ENCODE measurements at regions not wholly inside any gene's neighbourhood (a gene's known extent, or its start where the extent isn't known, plus 50 kb on each side); places are given as distances from the start of the nearest gene placed in this dataset.
"Not testable (repeated sequence)": the region's sequence is repeated elsewhere in the genome, so short reads cannot be mapped to it uniquely, and the experiment has no call there.

DNA sequence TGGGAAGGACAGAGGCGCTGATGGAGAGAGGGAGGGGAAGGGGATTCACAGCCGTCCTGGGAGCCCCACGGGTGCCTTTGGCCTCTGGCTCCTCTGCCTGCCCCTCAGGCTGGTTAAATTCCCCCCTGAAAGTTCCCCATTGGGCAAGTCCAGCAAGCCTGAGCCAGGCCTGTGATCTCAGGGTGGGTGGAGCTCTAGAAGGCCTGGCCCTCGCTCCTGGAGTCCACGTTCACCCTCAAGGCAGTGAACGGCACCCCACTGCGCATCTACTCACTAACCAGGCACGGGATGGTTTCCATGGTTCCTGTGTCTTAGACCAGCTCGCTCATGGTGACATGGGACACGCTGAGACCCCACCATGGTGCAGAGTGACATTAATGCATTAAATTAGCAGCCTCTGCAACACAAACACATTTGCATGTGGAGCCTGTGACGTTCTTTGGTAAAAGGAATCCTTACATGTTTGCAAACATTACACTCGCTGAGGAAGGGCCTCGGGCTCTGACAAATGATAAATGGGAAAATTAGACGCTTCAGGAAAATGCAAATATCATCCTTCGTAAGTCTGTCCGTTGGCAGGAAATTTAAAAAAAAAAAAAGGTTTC lies 452.7 kb downstream of the PREX1 start:
- TF ChIP-seq, protein P1, sequence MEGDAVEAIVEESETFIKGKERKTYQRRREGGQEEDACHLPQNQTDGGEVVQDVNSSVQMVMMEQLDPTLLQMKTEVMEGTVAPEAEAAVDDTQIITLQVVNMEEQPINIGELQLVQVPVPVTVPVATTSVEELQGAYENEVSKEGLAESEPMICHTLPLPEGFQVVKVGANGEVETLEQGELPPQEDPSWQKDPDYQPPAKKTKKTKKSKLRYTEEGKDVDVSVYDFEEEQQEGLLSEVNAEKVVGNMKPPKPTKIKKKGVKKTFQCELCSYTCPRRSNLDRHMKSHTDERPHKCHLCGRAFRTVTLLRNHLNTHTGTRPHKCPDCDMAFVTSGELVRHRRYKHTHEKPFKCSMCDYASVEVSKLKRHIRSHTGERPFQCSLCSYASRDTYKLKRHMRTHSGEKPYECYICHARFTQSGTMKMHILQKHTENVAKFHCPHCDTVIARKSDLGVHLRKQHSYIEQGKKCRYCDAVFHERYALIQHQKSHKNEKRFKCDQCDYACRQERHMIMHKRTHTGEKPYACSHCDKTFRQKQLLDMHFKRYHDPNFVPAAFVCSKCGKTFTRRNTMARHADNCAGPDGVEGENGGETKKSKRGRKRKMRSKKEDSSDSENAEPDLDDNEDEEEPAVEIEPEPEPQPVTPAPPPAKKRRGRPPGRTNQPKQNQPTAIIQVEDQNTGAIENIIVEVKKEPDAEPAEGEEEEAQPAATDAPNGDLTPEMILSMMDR (IDR thresholded peaks at IDR 0.05; ENCODE audit: low read depth, low read length), result no peak
- Histone ChIP-seq H3K36me3 (no peaks in the 10 kb centered on the region), H3K4me3 (ENCODE audit: low read depth, low read length) (no peak overlapping the region), H3K27ac (no peak overlapping the region), H3K27me3 (ENCODE audit: insufficient read depth, low read depth, severe bottlenecking) (no peaks in the 10 kb centered on the region), H3K9me3 (ENCODE audit: severe bottlenecking) (no peaks in the 10 kb centered on the region)
- no peak for DNase-seq

DNA sequence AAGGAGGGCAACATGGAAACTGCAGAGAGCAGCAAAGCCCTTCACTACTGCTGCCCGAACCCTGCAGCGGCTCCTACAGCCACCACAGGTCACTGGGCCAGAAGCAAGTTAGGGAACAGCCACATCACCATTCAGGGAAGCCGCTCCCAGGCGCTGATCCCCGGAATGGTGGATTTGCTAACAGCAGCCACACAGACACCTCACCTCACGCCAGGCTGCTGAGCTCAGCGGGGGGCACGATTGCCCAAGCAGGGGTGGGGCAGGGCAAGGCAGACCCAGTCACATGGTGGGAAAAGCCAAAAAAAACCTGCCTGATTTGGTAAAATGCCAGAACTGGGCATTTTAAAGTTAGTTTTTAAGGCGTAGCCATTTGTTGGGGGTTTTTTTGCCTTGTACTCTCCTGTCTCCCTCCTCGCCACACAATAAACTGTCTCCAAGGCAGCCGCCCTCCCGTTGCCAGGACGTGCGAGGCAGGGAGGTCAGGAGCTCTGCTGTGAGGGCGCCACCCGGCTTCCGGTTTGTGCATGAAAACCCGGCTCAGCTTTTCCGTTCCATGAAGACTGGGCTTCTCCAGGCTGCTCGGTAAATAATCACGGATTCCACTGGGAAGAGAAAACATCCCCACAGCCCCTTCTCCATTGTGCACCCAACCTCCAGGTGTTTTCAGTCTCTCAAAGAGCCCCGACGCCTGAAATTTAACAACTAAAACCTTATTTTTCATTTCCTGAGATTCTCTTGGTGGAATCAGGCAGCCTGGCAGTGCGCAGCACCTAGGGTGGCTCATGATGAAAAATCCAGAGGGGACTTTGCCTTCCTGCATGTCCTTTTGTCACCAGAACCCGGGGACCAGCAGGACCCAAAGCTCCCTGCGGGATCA lies 453.5 kb downstream of the PREX1 start:
- H3K27ac ChIP-seq; H3K9me3 ChIP-seq (ENCODE audit: severe bottlenecking); H3K4me3 ChIP-seq (ENCODE audit: low read depth, low read length); H3K36me3 ChIP-seq; H3K27me3 ChIP-seq (ENCODE audit: insufficient read depth, low read depth, severe bottlenecking): not testable (repeated sequence)
- TF ChIP-seq, protein P1 (IDR thresholded peaks at IDR 0.05; ENCODE audit: low read depth, low read length), result peak; percentile 48
- peak; percentile 47 for DNase-seq

DNA sequence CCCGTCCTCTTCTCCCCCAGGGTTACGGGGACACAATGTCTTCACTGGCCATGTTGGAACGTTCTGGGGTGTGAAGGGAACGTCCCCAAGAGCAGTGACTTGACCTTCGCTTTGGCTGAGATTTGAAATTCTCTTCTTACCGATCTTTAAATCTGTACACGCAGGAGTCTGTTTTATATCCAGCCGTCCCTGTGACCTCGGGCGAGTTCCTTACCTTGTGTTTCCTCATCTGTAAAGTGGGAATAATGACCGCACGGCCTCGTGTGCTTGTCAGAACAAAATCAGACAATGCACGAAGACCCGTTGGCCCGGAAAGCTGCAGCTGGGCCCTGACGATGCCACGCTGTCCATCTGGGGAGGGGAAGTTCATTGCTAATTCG lies 454.3 kb downstream of the PREX1 start:
- no peak overlapping the region for H3K27ac ChIP-seq
- H3K36me3 ChIP-seq, result no peaks in the 10 kb centered on the region
- DNase-seq, result no peak
- no peaks in the 10 kb centered on the region for H3K27me3 ChIP-seq (ENCODE audit: insufficient read depth, low read depth, severe bottlenecking)
- H3K9me3 ChIP-seq (ENCODE audit: severe bottlenecking), result no peaks in the 10 kb centered on the region
- H3K4me3 ChIP-seq (ENCODE audit: low read depth, low read length), result no peak overlapping the region
- TF ChIP-seq, protein P1 (IDR thresholded peaks at IDR 0.05; ENCODE audit: low read depth, low read length), result no peak

DNA sequence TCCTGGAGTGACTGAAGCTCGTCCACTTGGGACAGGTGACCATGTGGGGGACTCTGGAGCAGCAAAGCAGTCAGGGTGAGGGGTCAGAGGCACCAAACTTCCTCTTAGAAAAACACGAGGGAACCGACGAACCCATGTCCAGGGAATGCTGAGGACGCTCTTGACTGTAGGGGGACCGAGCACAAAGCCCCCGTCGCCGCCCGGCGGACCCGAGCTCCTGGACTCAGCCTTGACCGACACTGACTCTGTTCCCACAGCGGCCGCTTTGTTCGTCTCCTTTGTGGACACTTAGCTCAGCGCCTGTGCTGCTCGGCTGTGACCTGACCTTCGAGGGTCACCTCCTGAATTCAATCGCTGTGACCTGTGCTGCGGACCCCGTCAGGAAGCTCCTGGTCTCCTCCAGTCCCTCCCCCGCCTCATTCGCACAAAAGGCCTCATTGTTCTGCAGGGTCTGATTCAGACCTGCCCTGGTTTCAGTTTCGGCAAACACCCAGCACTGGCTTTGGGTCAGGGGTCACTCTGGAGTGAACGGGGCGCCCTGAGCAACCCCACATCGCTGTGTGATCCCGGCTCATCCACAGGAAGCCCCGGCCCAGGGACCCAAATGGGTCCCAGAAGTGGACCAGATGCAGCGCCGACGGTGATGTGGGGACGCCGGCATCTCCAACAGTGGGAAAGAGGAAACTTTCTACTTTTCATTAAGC lies 454.8 kb downstream of the PREX1 start:
- H3K9me3 ChIP-seq (ENCODE audit: severe bottlenecking); H3K36me3 ChIP-seq; H3K4me3 ChIP-seq (ENCODE audit: low read depth, low read length); H3K27me3 ChIP-seq (ENCODE audit: insufficient read depth, low read depth, severe bottlenecking); DNase-seq; H3K27ac ChIP-seq: not testable (repeated sequence)

DNA sequence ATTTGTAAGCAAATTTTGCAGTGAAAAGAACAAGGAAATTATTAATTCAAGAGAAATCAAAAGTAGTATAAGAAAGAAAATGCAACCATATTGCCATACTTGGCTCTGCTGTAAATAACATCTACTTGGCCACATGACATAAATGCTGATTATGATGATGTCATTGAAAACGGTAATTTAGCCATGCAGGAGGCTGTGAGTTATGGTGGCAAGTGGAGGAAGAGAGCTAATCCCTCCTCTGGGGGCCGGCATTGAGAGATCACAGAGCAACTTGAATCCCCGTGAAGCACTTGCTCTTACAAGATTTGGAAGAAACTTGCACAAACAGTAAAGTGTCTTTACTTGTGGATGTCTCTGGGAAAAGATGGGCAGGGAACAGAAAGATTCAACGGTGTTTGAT lies 456.6 kb downstream of the PREX1 start:
- H3K27me3 ChIP-seq (ENCODE audit: insufficient read depth, low read depth, severe bottlenecking), result no peaks in the 10 kb centered on the region
- H3K4me3 ChIP-seq (ENCODE audit: low read depth, low read length), result no peak overlapping the region
- H3K27ac ChIP-seq, result no peak overlapping the region
- peaks cover 2% of the 10 kb centered on the region for H3K9me3 ChIP-seq (ENCODE audit: severe bottlenecking)
- DNase-seq, result no peak
- TF ChIP-seq, protein P1 (IDR thresholded peaks at IDR 0.05; ENCODE audit: low read depth, low read length), result no peak
- no peaks in the 10 kb centered on the region for H3K36me3 ChIP-seq

DNA sequence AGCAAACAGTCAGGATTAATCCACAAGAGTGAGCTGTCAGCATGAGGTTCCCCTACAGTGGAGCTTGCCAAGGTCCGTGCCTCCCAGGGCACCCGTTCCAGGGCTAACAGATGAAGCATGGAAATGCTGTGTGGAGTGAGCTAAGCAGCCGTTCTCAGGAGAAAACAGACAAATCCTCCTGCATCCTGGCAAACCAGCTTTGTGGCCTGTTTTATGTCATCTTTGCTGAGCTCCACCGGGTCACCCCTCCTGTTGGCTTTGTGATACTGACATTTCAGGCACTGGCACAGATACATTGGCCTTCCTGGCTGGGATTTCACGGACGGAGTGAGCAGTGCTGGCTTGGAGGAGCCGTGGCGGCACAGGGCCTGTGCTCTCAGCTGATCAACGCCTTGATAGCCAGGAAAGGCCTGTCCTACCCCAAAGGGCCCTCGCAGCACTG lies 459.2 kb downstream of the PREX1 start:
- DNase-seq; H3K27me3 ChIP-seq (ENCODE audit: insufficient read depth, low read depth, severe bottlenecking); H3K4me3 ChIP-seq (ENCODE audit: low read depth, low read length); H3K36me3 ChIP-seq; H3K27ac ChIP-seq; H3K9me3 ChIP-seq (ENCODE audit: severe bottlenecking): not testable (repeated sequence)

DNA sequence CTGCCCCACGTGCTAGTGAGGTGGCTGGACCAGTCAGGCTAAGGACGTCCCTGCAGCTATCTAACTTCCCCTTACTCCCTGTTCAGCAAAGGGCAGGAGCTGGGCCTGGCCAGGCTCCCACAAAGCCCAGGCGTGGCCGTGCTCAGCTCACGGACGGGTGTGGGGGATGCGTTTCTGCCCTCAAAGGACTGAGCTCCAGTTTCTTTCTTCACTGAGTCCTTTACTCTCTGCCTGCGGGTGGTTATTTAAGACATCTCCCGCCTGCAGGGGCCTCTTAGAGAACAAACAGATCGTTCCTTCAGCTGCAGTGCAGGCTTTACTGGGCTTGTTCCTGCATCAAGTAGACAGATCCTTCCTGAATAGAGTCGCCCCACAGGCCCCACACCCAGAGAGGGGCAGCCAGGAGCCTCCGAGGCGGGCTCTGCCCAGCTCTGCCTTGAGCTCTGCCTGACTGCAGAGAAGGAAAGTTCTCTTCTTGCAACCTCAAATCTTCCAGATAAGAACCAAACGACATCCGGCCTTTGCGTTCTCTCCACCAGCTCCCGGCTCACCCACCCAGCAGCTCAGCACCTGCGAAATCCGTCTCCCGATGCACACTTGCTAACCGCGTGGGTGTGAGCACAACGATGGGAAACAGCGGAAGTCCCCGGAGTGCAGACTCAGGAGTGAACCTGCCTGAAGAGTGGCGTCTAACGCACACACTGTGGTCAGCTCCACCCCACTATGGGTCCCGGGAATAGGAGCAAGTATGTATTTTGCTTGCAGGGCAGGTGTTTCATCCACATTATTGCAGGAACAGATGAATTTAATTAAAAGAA lies 460.0 kb downstream of the PREX1 start:
- not testable (repeated sequence) for H3K9me3 ChIP-seq (ENCODE audit: severe bottlenecking); H3K36me3 ChIP-seq; DNase-seq; H3K27me3 ChIP-seq (ENCODE audit: insufficient read depth, low read depth, severe bottlenecking); H3K4me3 ChIP-seq (ENCODE audit: low read depth, low read length); H3K27ac ChIP-seq

All from WERI-Rb-1 (cell line).